IMR-90 (cell line): ENCODE measurements at regions not wholly inside any gene's neighbourhood (a gene's known extent, or its start where the extent isn't known, plus 50 kb on each side); places are given as distances from the start of the nearest gene placed in this dataset.

Experiments used
- ATAC-seq: fragments of 200-7000 bp; cut with Tn5 transposase; 2 replicates; pipeline ENCODE4 v1.9.1; 2020; ENCODE audit warnings: low read depth, mild to moderate bottlenecking, moderate library complexity
- BruUV-seq: library from RNA; stranded (reverse); fragments of 400-500 nt; replicated peaks from 2 replicates; lab custom pipeline; 2021; lab: Mats Ljungman, UMichigan
- CTCF ChIA-PET: fragments of 300-600 bp; formaldehyde crosslinking; extraction: SDS; loops from one replicate; lab custom pipeline; 2021; ENCODE audit warnings: antibody characterized with exemption; lab: Yijun Ruan, JAX
- POLR2A ChIA-PET: fragments of 300-600 bp; sonication (Branson Sonifier 250); formaldehyde crosslinking; loops from one replicate; lab custom pipeline; 2022; ENCODE audit warnings: antibody characterized with exemption; ENCODE audit not compliant: unreplicated experiment; lab: Charles Lee
- DNase-seq: peaks from one replicate; pipeline ENCODE4 v3.0.0; 2013
- H2AFZ ChIP-seq: replicated peaks from 2 replicates; pipeline ENCODE3; 2013; ENCODE audit warnings: low read length, mild to moderate bottlenecking; ENCODE audit not compliant: poor library complexity
- H2AK5ac ChIP-seq: 2 replicates; pipeline ENCODE4 v1.6.1; 2013; ENCODE audit warnings: low read depth, low read length, inconsistent platforms
- H2AK9ac ChIP-seq: replicated peaks from 2 replicates; pipeline ENCODE3; 2013; ENCODE audit warnings: mild to moderate bottlenecking, low read depth, low read length, moderate library complexity; ENCODE audit not compliant: poor library complexity
- H2BK120ac ChIP-seq: 2 replicates; pipeline ENCODE4 v1.6.1; 2013; ENCODE audit warnings: low read depth, low read length, inconsistent platforms
- H2BK15ac ChIP-seq: 3 replicates; pipeline ENCODE4 v1.6.1; 2013; ENCODE audit warnings: low read depth, low read length, inconsistent platforms
- H2BK20ac ChIP-seq: 2 replicates; pipeline ENCODE4 v1.6.1; 2013; ENCODE audit warnings: low read depth, mild to moderate bottlenecking, inconsistent platforms, low read length, moderate library complexity
- H2BK5ac ChIP-seq: 2 replicates; pipeline ENCODE4 v1.6.1; 2013; ENCODE audit warnings: mild to moderate bottlenecking, low read depth, low read length, inconsistent platforms; ENCODE audit not compliant: poor library complexity, severe bottlenecking
- H3K14ac ChIP-seq: replicated peaks from 2 replicates; pipeline ENCODE4 v1.6.1; 2013; ENCODE audit warnings: low read depth, low read length, inconsistent platforms
- H3K18ac ChIP-seq: 2 replicates; pipeline ENCODE4 v1.6.1; 2013; ENCODE audit warnings: low read depth, low read length, control low read depth
- H3K23ac ChIP-seq: 2 replicates; pipeline ENCODE4 v1.6.1; 2013; ENCODE audit warnings: low read depth, low read length, inconsistent platforms
- H3K27ac ChIP-seq: 2 replicates; pipeline ENCODE4 v1.5.1; 2013; ENCODE audit warnings: mild to moderate bottlenecking, control low read depth, low read length; ENCODE audit not compliant: insufficient read depth
- H3K27me3 ChIP-seq: 2 replicates; pipeline ENCODE4 v1.6.1; 2013; ENCODE audit warnings: low read length; ENCODE audit not compliant: control insufficient read depth, insufficient read depth
- H3K36me3 ChIP-seq: 2 replicates; pipeline ENCODE4 v1.6.1; 2013; ENCODE audit warnings: low read length, mixed read lengths; ENCODE audit not compliant: control insufficient read depth, insufficient read depth
- H3K4ac ChIP-seq: 2 replicates; pipeline ENCODE4 v1.6.1; 2013; ENCODE audit warnings: low read depth, low read length, inconsistent platforms
- H3K4me1 ChIP-seq: 2 replicates; pipeline ENCODE4 v1.6.1; 2013; ENCODE audit warnings: low read length, mixed read lengths; ENCODE audit not compliant: control insufficient read depth, insufficient read depth
- H3K4me2 ChIP-seq: 2 replicates; pipeline ENCODE4 v1.6.1; 2013; ENCODE audit warnings: low read depth, mild to moderate bottlenecking, control low read depth, low read length, moderate library complexity
- H3K4me3 ChIP-seq: 2 replicates; pipeline ENCODE4 v1.5.1; 2013; ENCODE audit warnings: low read depth, mild to moderate bottlenecking, control low read depth, low read length, moderate library complexity; ENCODE audit not compliant: insufficient read depth
- H3K56ac ChIP-seq: 2 replicates; pipeline ENCODE4 v1.6.1; 2013; ENCODE audit warnings: low read length, inconsistent platforms; ENCODE audit not compliant: insufficient read depth; ENCODE audit errors: extremely low read depth
- H3K79me1 ChIP-seq, 2 experiments: 2 replicates each; pipeline ENCODE4 v1.6.1; 2013; ENCODE audit warnings: low read length in 2 of 2, inconsistent platforms in 1 of 2, low read depth in 1 of 2
- H3K9ac ChIP-seq: 2 replicates; pipeline ENCODE4 v1.6.1; 2013; ENCODE audit warnings: low read depth, low read length, control low read depth
- H3K9me1 ChIP-seq: 2 replicates; pipeline ENCODE4 v1.6.1; 2013; ENCODE audit warnings: low read length, inconsistent platforms; ENCODE audit not compliant: insufficient read depth
- H3K9me3 ChIP-seq: 2 replicates; pipeline ENCODE4 v1.6.1; 2013; ENCODE audit warnings: low read length; ENCODE audit not compliant: control insufficient read depth, insufficient read depth
- H4K20me1 ChIP-seq: 2 replicates; pipeline ENCODE4 v1.6.1; 2013; ENCODE audit warnings: low read length, inconsistent platforms; ENCODE audit not compliant: insufficient read depth
- H4K5ac ChIP-seq: 2 replicates; pipeline ENCODE4 v1.6.1; 2013; ENCODE audit warnings: mild to moderate bottlenecking, low read depth, low read length, control low read depth
- H4K8ac ChIP-seq, 2 experiments: 2 replicates each; pipeline ENCODE4 v1.6.1; 2013; ENCODE audit warnings: low read depth in 2 of 2, low read length in 2 of 2, control low read depth in 1 of 2, inconsistent platforms in 1 of 2
- H4K91ac ChIP-seq: 2 replicates; pipeline ENCODE4 v1.6.1; 2013; ENCODE audit warnings: low read depth, low read length, inconsistent platforms; ENCODE audit not compliant: insufficient read depth
- BHLHE40 ChIP-seq: fragments of 150-350 bp; IDR thresholded peaks from 2 replicates; pipeline ENCODE4 v1.6.1; 2016; ENCODE audit warnings: mild to moderate bottlenecking, low read depth, low read length
- CEBPB ChIP-seq: IDR thresholded peaks from 2 replicates; pipeline ENCODE4 v1.6.1; 2012; ENCODE audit warnings: low read depth, low read length, improper control_type of control experiment
- CHD1 ChIP-seq: IDR thresholded peaks from 2 replicates; pipeline ENCODE4 v1.6.1; 2012; ENCODE audit warnings: low read depth, low read length, improper control_type of control experiment
- FOS ChIP-seq: fragments of 150-350 bp; IDR thresholded peaks from 2 replicates; pipeline ENCODE4 v1.6.1; 2016; ENCODE audit warnings: low read depth, low read length
- MAFK ChIP-seq: IDR thresholded peaks from 2 replicates; pipeline ENCODE4 v1.6.1; 2012; ENCODE audit warnings: low read depth, low read length, improper control_type of control experiment
- MAZ ChIP-seq: IDR thresholded peaks from 2 replicates; pipeline ENCODE4 v1.6.1; 2012; ENCODE audit warnings: low read depth, mild to moderate bottlenecking, low read length, improper control_type of control experiment, moderate library complexity, borderline replicate concordance
- NFE2L2 ChIP-seq: fragments of 150-350 bp; IDR thresholded peaks from 2 replicates; pipeline ENCODE4 v1.6.1; 2016; ENCODE audit warnings: low read depth, mild to moderate bottlenecking, low read length
- POLR2A ChIP-seq: IDR thresholded peaks from 2 replicates; pipeline ENCODE4 v1.6.1; 2012; ENCODE audit warnings: mild to moderate bottlenecking, low read depth, low read length
- RAD21 ChIP-seq: IDR thresholded peaks from 2 replicates; pipeline ENCODE4 v1.6.1; 2012; ENCODE audit warnings: low read length, improper control_type of control experiment
- RCOR1 ChIP-seq: IDR thresholded peaks from 2 replicates; pipeline ENCODE4 v1.6.1; 2012; ENCODE audit warnings: mild to moderate bottlenecking, low read length, improper control_type of control experiment; ENCODE audit not compliant: insufficient replicate concordance
- RFX5 ChIP-seq: IDR thresholded peaks from 2 replicates; pipeline ENCODE4 v1.8.0; 2012; ENCODE audit warnings: low read depth, mild to moderate bottlenecking, low read length, moderate library complexity
- SMC3 ChIP-seq: fragments of 150-350 bp; IDR thresholded peaks from 2 replicates; pipeline ENCODE4 v1.6.1; 2016; ENCODE audit warnings: low read depth, mild to moderate bottlenecking, antibody characterized with exemption, low read length, moderate library complexity
- USF2 ChIP-seq: fragments of 150-350 bp; IDR thresholded peaks from 2 replicates; pipeline ENCODE4 v1.6.1; 2017; ENCODE audit warnings: mild to moderate bottlenecking, antibody characterized with exemption, low read length, low read depth
- WGBS, 2 experiments: methylation state at CpG; one replicate each; pipeline versions ENCODE4 v1.1.5 to v1.1.7; 2013; ENCODE audit warnings: missing lambda C conversion rate in 2 of 2; ENCODE audit not compliant: insufficient read length in 1 of 2; ENCODE audit errors: extremely low coverage in 2 of 2; 5-methylcytosine and 5-hydroxymethylcytosine counted together
- dilution Hi-C: fragments of 300-500 bp; cut with HindIII; formaldehyde crosslinking; loops from one replicate; pipeline ENCODE4 v1.14.3; 2018; ENCODE audit warnings: low sequenced_read_pairs; ENCODE audit not compliant: unreplicated experiment
- in situ Hi-C: fragments of 300-500 bp; cut with MboI; formaldehyde crosslinking; loops from 3 replicates; pipeline ENCODE4 v1.14.3; 2019; ENCODE audit warnings: low sequenced_read_pairs, inconsistent platforms, mixed read lengths
- intact Hi-C: fragments of 100-400 bp; cut with micrococcal nuclease; formaldehyde crosslinking; loops from 2 replicates; pipeline ENCODE4 v1.10.0; 2022
- TF ChIP-seq, protein P1 (sequence below): conservative IDR thresholded peaks from 2 replicates; pipeline ENCODE4 v1.5.1; 2012; ENCODE audit warnings: mild to moderate bottlenecking, low read depth, low read length, improper control_type of control experiment
- TF ChIP-seq, protein P2 (sequence below): fragments of 150-350 bp; IDR thresholded peaks from 2 replicates; pipeline ENCODE4 v1.6.1; 2016; ENCODE audit warnings: low read depth, mild to moderate bottlenecking, low read length, moderate library complexity, borderline replicate concordance

DNA sequence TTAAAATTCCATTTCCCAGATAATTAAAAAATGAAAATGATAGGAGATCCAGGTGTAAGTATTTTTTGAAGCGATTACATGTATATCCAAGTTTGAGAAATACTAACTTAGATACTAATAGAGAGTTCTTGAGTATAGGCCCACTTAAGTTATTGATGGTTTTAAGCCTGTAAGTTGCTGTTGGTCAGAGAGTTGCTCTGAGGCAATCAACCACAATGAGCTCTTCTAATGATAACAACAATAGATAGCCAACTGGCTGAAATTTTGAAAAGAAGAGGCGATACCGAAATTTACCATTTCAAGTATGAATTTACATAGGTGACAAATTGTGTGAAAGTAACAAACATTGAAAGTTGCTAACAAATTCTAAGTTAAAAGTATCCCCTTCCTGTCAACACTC, 209.5 kb downstream of the MANEA start:
- ChIA-PET POLR2A (no interaction called here), CTCF (no interaction called here)
- Histone ChIP-seq H3K79me1 (no peaks in the 10 kb centered on the region), H3K14ac (no peak overlapping the region), H2BK120ac (no peak overlapping the region), H3K9ac (no peak overlapping the region), H2BK15ac (no peak overlapping the region), H2BK5ac (no peak overlapping the region), H4K5ac (no peak overlapping the region), H3K4me1 (no peaks in the 10 kb centered on the region), H2BK20ac (no peak overlapping the region), H3K36me3 (no peaks in the 10 kb centered on the region), H2AK9ac (no peak overlapping the region), H4K91ac (no peak overlapping the region), H4K8ac (no peak overlapping the region), H3K27me3 (no peaks in the 10 kb centered on the region), H3K23ac (no peak overlapping the region), H3K4me2 (no peak overlapping the region), H3K27ac (no peak overlapping the region), H2AK5ac (no peak overlapping the region), H3K9me3 (peaks cover 4% of the 10 kb centered on the region; the same call in 1 of the 2 replicates), H3K56ac (no peak overlapping the region), H3K4ac (no peak overlapping the region), H2AFZ (no peak overlapping the region), H3K18ac (no peak overlapping the region), H3K4me3 (no peak overlapping the region), H4K20me1 (no peaks in the 10 kb centered on the region), H3K9me1 (no peaks in the 10 kb centered on the region)
- no peak for TF ChIP-seq CEBPB
- no peak for TF ChIP-seq POLR2A
- TF ChIP-seq RCOR1: no peak
- TF ChIP-seq CHD1: no peak
- TF ChIP-seq MAZ: no peak
- TF ChIP-seq FOS: no peak
- TF ChIP-seq RAD21: no peak
- TF ChIP-seq, protein P1, sequence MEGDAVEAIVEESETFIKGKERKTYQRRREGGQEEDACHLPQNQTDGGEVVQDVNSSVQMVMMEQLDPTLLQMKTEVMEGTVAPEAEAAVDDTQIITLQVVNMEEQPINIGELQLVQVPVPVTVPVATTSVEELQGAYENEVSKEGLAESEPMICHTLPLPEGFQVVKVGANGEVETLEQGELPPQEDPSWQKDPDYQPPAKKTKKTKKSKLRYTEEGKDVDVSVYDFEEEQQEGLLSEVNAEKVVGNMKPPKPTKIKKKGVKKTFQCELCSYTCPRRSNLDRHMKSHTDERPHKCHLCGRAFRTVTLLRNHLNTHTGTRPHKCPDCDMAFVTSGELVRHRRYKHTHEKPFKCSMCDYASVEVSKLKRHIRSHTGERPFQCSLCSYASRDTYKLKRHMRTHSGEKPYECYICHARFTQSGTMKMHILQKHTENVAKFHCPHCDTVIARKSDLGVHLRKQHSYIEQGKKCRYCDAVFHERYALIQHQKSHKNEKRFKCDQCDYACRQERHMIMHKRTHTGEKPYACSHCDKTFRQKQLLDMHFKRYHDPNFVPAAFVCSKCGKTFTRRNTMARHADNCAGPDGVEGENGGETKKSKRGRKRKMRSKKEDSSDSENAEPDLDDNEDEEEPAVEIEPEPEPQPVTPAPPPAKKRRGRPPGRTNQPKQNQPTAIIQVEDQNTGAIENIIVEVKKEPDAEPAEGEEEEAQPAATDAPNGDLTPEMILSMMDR: no peak
- TF ChIP-seq, protein P2, sequence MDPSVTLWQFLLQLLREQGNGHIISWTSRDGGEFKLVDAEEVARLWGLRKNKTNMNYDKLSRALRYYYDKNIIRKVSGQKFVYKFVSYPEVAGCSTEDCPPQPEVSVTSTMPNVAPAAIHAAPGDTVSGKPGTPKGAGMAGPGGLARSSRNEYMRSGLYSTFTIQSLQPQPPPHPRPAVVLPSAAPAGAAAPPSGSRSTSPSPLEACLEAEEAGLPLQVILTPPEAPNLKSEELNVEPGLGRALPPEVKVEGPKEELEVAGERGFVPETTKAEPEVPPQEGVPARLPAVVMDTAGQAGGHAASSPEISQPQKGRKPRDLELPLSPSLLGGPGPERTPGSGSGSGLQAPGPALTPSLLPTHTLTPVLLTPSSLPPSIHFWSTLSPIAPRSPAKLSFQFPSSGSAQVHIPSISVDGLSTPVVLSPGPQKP: no peak
- no peak for TF ChIP-seq RFX5
- TF ChIP-seq USF2: no peak
- TF ChIP-seq SMC3: no peak
- no peak for TF ChIP-seq BHLHE40
- no peak for TF ChIP-seq MAFK
- no peak for TF ChIP-seq NFE2L2
- intact Hi-C loops (no loop called here), in situ Hi-C loops (no loop called here), dilution Hi-C loops (no loop called here)
- ATAC-seq (no peak), DNase-seq (no peak)
- WGBS, 2 experiments: no CpG with 5 or more reads among the region's 3 CpGs
- BruUV-seq: no TSS peak
